ENCODE measurements at regions not wholly inside any gene's neighbourhood (a gene's known extent, or its start where the extent isn't known, plus 50 kb on each side); places are given as distances from the start of the nearest gene placed in this dataset.

GRCh38 chr2:176490061-176490861 lies 221.0 kb downstream of the MTX2 start:
- no peak for TF ChIP-seq FOXA3 (CRISPR knock-in tag; IDR thresholded peaks at IDR 0.05)
- TF ChIP-seq JUN (CRISPR knock-in tag; IDR thresholded peaks at IDR 0.05), result no peak
- TF ChIP-seq PITX1 (CRISPR knock-in tag; IDR thresholded peaks at IDR 0.05), result no peak
- TF ChIP-seq POLR2A (IDR thresholded peaks at IDR 0.05; ENCODE audit: insufficient read depth in 1 of 2, low read depth in 2 of 2, low read length in 2 of 2), result no peak
- TF ChIP-seq RFX5 (IDR thresholded peaks at IDR 0.05; ENCODE audit: low read depth, low read length), result no peak
- TF ChIP-seq HNF1B (CRISPR knock-in tag; IDR thresholded peaks at IDR 0.05), result no peak
- no peak for TF ChIP-seq ZNF350 (CRISPR knock-in tag; IDR thresholded peaks at IDR 0.05; ENCODE audit: borderline replicate concordance, low read depth)
- no peak for TF ChIP-seq ZNF740 (CRISPR knock-in tag; IDR thresholded peaks at IDR 0.05)
- no peak for TF ChIP-seq ZNF432 (CRISPR knock-in tag; IDR thresholded peaks at IDR 0.05; ENCODE audit: borderline replicate concordance)

All from HepG2 (cell line).